ENCODE measurements at regions not wholly inside any gene's neighbourhood (a gene's known extent, or its start where the extent isn't known, plus 50 kb on each side); places are given as distances from the start of the nearest gene placed in this dataset.

DNA sequence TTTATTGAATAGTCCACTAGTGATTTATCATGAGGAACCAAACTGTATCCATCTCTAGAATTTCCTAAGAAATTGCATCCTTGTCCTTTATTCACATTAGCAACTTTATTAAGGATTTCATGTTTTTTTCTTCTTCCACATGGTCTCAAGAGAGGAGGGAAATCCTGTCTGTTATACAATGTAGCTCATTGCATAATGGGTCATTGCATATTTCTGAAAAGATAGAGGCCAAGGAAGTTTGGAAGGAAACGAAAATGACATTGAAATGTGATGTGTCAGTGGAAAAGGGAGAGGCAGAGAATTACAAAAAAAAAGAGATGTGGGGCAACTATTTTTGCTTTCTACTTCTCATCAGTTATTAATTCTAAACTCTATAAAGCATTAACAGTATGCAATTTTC is 353.1 kb downstream of the METTL15 start:
- Histone ChIP-seq H3K4me3 (replicated peaks; ENCODE audit: insufficient read depth, low read length) (no peak overlapping the region), H3K27me3 (ENCODE audit: insufficient read depth, poor library complexity, severe bottlenecking) (no peaks in the 10 kb centered on the region), H3K27ac (replicated peaks) (no peak overlapping the region)
- no peak for DNase-seq (ENCODE audit: low read depth in 1 of 2, low spot score in 1 of 2)
- TF ChIP-seq GABPA (IDR thresholded peaks at IDR 0.05; ENCODE audit: low read depth) (no peak), SPI1 (IDR thresholded peaks at IDR 0.05; ENCODE audit: borderline replicate concordance, low read depth) (no peak)
- TF ChIP-seq, protein P1, sequence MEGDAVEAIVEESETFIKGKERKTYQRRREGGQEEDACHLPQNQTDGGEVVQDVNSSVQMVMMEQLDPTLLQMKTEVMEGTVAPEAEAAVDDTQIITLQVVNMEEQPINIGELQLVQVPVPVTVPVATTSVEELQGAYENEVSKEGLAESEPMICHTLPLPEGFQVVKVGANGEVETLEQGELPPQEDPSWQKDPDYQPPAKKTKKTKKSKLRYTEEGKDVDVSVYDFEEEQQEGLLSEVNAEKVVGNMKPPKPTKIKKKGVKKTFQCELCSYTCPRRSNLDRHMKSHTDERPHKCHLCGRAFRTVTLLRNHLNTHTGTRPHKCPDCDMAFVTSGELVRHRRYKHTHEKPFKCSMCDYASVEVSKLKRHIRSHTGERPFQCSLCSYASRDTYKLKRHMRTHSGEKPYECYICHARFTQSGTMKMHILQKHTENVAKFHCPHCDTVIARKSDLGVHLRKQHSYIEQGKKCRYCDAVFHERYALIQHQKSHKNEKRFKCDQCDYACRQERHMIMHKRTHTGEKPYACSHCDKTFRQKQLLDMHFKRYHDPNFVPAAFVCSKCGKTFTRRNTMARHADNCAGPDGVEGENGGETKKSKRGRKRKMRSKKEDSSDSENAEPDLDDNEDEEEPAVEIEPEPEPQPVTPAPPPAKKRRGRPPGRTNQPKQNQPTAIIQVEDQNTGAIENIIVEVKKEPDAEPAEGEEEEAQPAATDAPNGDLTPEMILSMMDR (IDR thresholded peaks at IDR 0.05; ENCODE audit: insufficient read depth, low read length), result no peak

DNA sequence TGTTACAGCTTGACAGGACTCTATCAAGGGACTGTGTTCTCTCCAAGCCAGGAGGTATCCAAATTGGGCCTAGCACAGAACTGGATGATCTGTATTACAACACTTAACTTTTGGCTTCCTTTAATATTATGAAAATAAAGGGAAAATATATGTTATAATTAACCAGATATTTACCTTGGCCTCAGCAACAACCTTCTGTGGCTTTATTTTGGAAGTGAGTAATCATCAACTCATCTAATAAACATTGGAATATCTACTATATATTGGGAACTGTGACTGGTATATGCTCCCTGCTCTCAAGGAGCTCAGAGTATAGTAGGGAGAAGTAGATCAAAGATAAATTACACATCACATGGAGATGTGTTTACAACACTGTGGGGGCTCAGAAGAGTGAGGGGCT is 352.2 kb downstream of the METTL15 start:
- Histone ChIP-seq H3K4me3 (replicated peaks; ENCODE audit: insufficient read depth, low read length) (no peak overlapping the region), H3K27me3 (ENCODE audit: insufficient read depth, poor library complexity, severe bottlenecking) (no peaks in the 10 kb centered on the region), H3K27ac (replicated peaks) (no peak overlapping the region)
- DNase-seq (ENCODE audit: low read depth in 1 of 2, low spot score in 1 of 2), result no peak
- TF ChIP-seq GABPA (IDR thresholded peaks at IDR 0.05; ENCODE audit: low read depth) (no peak), SPI1 (IDR thresholded peaks at IDR 0.05; ENCODE audit: borderline replicate concordance, low read depth) (no peak), POLR2AphosphoS5 (IDR thresholded peaks at IDR 0.05; ENCODE audit: low read depth) (no peak)
- TF ChIP-seq, protein P2, sequence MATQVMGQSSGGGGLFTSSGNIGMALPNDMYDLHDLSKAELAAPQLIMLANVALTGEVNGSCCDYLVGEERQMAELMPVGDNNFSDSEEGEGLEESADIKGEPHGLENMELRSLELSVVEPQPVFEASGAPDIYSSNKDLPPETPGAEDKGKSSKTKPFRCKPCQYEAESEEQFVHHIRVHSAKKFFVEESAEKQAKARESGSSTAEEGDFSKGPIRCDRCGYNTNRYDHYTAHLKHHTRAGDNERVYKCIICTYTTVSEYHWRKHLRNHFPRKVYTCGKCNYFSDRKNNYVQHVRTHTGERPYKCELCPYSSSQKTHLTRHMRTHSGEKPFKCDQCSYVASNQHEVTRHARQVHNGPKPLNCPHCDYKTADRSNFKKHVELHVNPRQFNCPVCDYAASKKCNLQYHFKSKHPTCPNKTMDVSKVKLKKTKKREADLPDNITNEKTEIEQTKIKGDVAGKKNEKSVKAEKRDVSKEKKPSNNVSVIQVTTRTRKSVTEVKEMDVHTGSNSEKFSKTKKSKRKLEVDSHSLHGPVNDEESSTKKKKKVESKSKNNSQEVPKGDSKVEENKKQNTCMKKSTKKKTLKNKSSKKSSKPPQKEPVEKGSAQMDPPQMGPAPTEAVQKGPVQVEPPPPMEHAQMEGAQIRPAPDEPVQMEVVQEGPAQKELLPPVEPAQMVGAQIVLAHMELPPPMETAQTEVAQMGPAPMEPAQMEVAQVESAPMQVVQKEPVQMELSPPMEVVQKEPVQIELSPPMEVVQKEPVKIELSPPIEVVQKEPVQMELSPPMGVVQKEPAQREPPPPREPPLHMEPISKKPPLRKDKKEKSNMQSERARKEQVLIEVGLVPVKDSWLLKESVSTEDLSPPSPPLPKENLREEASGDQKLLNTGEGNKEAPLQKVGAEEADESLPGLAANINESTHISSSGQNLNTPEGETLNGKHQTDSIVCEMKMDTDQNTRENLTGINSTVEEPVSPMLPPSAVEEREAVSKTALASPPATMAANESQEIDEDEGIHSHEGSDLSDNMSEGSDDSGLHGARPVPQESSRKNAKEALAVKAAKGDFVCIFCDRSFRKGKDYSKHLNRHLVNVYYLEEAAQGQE (IDR thresholded peaks at IDR 0.05; ENCODE audit: insufficient replicate concordance, low read depth), result no peak
- TF ChIP-seq, protein P1 (IDR thresholded peaks at IDR 0.05; ENCODE audit: insufficient read depth, low read length), result no peak

DNA sequence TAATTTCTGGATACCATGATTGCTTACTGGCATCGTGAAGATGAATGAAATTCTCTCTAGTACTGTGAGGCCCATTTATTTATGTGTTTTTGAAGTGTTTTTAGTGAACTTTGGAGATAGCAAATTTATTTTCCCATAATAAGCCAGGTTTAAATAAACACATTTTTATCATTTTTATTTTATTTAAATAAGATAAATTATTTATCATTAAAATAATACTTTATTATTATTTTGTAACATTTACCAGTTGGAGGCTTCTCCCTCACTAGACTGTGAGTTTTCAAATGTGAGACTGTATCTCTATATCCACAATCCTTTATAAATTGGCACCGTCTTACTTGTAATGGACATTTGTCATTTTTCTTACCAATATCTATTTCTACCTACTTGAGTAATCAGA is 351.7 kb downstream of the METTL15 start:
- DNase-seq (ENCODE audit: low read depth in 1 of 2, low spot score in 1 of 2), result no peak
- H3K27me3 ChIP-seq (ENCODE audit: insufficient read depth, poor library complexity, severe bottlenecking), result no peaks in the 10 kb centered on the region
- TF ChIP-seq, protein P1 (IDR thresholded peaks at IDR 0.05; ENCODE audit: insufficient read depth, low read length), result no peak
- TF ChIP-seq, protein P2 (IDR thresholded peaks at IDR 0.05; ENCODE audit: insufficient replicate concordance, low read depth), result no peak
- TF ChIP-seq GABPA (IDR thresholded peaks at IDR 0.05; ENCODE audit: low read depth) (no peak), POLR2AphosphoS5 (IDR thresholded peaks at IDR 0.05; ENCODE audit: low read depth) (no peak)
- H3K27ac ChIP-seq (replicated peaks), result no peak overlapping the region
- no peak overlapping the region for H3K4me3 ChIP-seq (replicated peaks; ENCODE audit: insufficient read depth, low read length)

DNA sequence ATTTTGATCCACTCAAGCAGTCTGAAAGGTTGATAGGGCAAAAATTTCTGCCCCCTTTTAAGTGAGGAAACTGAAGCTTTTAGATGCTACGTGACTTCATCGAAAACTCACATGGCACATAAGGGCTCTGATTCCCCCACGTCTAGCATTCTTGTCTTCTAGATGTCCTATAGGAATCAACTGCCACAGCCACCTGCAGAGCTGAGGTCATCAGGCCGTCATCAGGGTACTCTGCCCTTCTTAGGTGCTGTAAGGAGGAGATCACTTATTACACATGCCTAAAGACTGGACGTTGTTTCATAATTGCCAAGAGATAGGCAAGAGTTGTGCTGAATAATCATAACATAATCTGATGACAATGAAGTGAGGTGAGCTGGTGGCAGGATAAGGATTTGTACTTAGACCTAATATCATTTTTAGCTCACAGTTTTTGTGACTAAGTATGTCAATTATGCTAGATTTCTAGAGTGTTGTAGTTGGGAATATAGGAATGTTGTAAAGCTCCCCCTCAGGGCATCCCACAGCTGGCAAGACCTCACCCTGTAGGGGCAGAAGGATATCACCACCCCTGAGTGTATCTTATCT is 349.4 kb downstream of the METTL15 start:
- no peak for DNase-seq (ENCODE audit: low read depth in 1 of 2, low spot score in 1 of 2)
- Histone ChIP-seq H3K4me3 (replicated peaks; ENCODE audit: insufficient read depth, low read length) (no peak overlapping the region), H3K27me3 (ENCODE audit: insufficient read depth, poor library complexity, severe bottlenecking) (no peaks in the 10 kb centered on the region), H3K27ac (replicated peaks) (no peak overlapping the region)
- TF ChIP-seq, protein P2 (IDR thresholded peaks at IDR 0.05; ENCODE audit: insufficient replicate concordance, low read depth), result no peak
- no peak for TF ChIP-seq POLR2AphosphoS5 (IDR thresholded peaks at IDR 0.05; ENCODE audit: low read depth)
- TF ChIP-seq, protein P1 (IDR thresholded peaks at IDR 0.05; ENCODE audit: insufficient read depth, low read length), result no peak
- TF ChIP-seq GABPA (IDR thresholded peaks at IDR 0.05; ENCODE audit: low read depth), result no peak
- TF ChIP-seq SPI1 (IDR thresholded peaks at IDR 0.05; ENCODE audit: borderline replicate concordance, low read depth), result no peak

All from HL-60 (cell line).